ENCODE measurements at regions not wholly inside any gene's neighbourhood (a gene's known extent, or its start where the extent isn't known, plus 50 kb on each side); places are given as distances from the start of the nearest gene placed in this dataset.

DNA sequence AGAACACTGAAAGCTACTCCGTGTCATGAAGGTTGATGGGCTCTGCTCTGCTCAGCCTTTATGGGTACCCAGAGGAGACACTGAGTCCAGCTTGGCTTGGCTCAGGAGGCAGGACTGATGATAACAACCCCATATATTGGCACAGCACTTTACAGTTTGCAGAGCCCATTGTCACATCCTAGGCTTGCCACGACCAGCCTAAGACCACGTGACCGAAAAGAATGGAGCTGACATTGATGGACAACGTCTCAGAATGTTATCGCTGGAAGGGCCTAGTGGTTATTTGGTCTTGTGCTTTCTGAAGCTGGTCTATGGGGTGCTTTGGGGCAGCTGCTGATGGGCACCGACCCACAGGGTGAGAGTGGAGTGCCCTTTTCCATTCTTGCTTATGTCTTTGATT, 72.9 kb upstream of the RUNX3 start:
- Histone ChIP-seq H3K79me1 (ENCODE audit: low read depth in 1 of 2, low read length in 2 of 2) (no peaks in the 10 kb centered on the region), H2BK15ac (ENCODE audit: low read depth, low read length) (peak overlapping the region; percentile 28; the same call in 1 of the 3 replicates), H3K4me1 (ENCODE audit: control insufficient read depth, insufficient read depth, low read length) (peaks cover 2% of the 10 kb centered on the region; the same call in 1 of the 2 replicates), H3K14ac (replicated peaks; ENCODE audit: low read depth, low read length) (no peak overlapping the region), H3K4me3 (ENCODE audit: insufficient read depth, low read depth, low read length) (no peak overlapping the region), H2AK5ac (ENCODE audit: low read depth, low read length) (no peak overlapping the region), H4K20me1 (ENCODE audit: insufficient read depth, low read length) (no peaks in the 10 kb centered on the region), H3K27me3 (ENCODE audit: control insufficient read depth, insufficient read depth, low read length) (peaks cover 17% of the 10 kb centered on the region), H3K23ac (ENCODE audit: low read depth, low read length) (no peak overlapping the region), H2BK120ac (ENCODE audit: low read depth, low read length) (no peak overlapping the region), H3K9me3 (ENCODE audit: control insufficient read depth, insufficient read depth, low read length) (no peaks in the 10 kb centered on the region), H3K9ac (ENCODE audit: low read depth, low read length) (no peak overlapping the region), H4K8ac (ENCODE audit: low read depth in 2 of 2, low read length in 2 of 2) (no peak overlapping the region), H2AFZ (replicated peaks; ENCODE audit: low read length, poor library complexity) (no peak overlapping the region), H3K4me2 (ENCODE audit: low read depth, low read length) (no peak overlapping the region), H3K36me3 (ENCODE audit: control insufficient read depth, insufficient read depth, low read length) (no peaks in the 10 kb centered on the region), H3K27ac (ENCODE audit: insufficient read depth, low read length) (no peak overlapping the region), H3K4ac (ENCODE audit: low read depth, low read length) (no peak overlapping the region), H3K18ac (ENCODE audit: low read depth, low read length) (no peak overlapping the region), H2AK9ac (replicated peaks; ENCODE audit: low read depth, low read length, poor library complexity) (no peak overlapping the region), H4K91ac (ENCODE audit: insufficient read depth, low read depth, low read length) (no peak overlapping the region), H2BK5ac (ENCODE audit: low read depth, low read length, poor library complexity, severe bottlenecking) (no peak overlapping the region), H3K9me1 (ENCODE audit: insufficient read depth, low read length) (no peaks in the 10 kb centered on the region; the same call in 1 of the 2 replicates), H4K5ac (ENCODE audit: low read depth, low read length) (no peak overlapping the region), H2BK20ac (ENCODE audit: low read depth, low read length) (no peak overlapping the region), H3K56ac (ENCODE audit: extremely low read depth, insufficient read depth, low read length) (no peak overlapping the region)
- ATAC-seq (ENCODE audit: low read depth), result no peak
- TF ChIP-seq, protein P1, sequence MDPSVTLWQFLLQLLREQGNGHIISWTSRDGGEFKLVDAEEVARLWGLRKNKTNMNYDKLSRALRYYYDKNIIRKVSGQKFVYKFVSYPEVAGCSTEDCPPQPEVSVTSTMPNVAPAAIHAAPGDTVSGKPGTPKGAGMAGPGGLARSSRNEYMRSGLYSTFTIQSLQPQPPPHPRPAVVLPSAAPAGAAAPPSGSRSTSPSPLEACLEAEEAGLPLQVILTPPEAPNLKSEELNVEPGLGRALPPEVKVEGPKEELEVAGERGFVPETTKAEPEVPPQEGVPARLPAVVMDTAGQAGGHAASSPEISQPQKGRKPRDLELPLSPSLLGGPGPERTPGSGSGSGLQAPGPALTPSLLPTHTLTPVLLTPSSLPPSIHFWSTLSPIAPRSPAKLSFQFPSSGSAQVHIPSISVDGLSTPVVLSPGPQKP (IDR thresholded peaks at IDR 0.05; ENCODE audit: borderline replicate concordance, low read depth, low read length), result no peak
- ChIA-PET POLR2A (ENCODE audit: unreplicated experiment) (no interaction called here), CTCF (no interaction called here)
- in situ Hi-C loops (cut with MboI; ENCODE audit: low sequenced_read_pairs), result no loop called here
- dilution Hi-C loops (cut with HindIII; ENCODE audit: low sequenced_read_pairs, unreplicated experiment), result no loop called here
- WGBS, 2 experiments (ENCODE audit: extremely low coverage in 2 of 2, insufficient read length in 1 of 2), result 60% methylated on average over 5 of the region's 7 CpGs; no CpG with 5 or more reads in 1 of the 2 experiments
- DNase-seq, result no peak
- intact Hi-C loops (cut with micrococcal nuclease), result no loop called here
- no TSS peak for BruUV-seq (replicated peaks)

Data from IMR-90 (cell line).